HG03139 (cell line): ENCODE measurements at regions not wholly inside any gene's neighbourhood (a gene's known extent, or its start where the extent isn't known, plus 50 kb on each side); places are given as distances from the start of the nearest gene placed in this dataset.
"Not testable (repeated sequence)": the region's sequence is repeated elsewhere in the genome, so short reads cannot be mapped to it uniquely, and the experiment has no call there.

ENCODE experiments used
- ATAC-seq: cut with Tn5 transposase; IDR thresholded peaks from one replicate; pipeline ENCODE4 v1.9.1; 2021; ENCODE audit not compliant: unreplicated experiment

- no peak for ATAC-seq
Measured at GRCh38 chr2:90209009-90209408, 1517.5 kb downstream of the RPIA start.

- ATAC-seq: no peak
Measured at GRCh38 chr2:90209806-90210205, 1518.3 kb downstream of the RPIA start.

GRCh38 chr2:90215880-90216279 is 1524.4 kb downstream of the RPIA start:
- not testable (repeated sequence) for ATAC-seq

- not testable (repeated sequence) for ATAC-seq
Measured at GRCh38 chr2:90216801-90217200, 1525.3 kb downstream of the RPIA start.

GRCh38 chr2:90218534-90218933 is 1527.1 kb downstream of the RPIA start:
- ATAC-seq: not testable (repeated sequence)

GRCh38 chr2:90220623-90221299 is 1529.3 kb downstream of the RPIA start:
- ATAC-seq: not testable (repeated sequence)

GRCh38 chr2:90221300-90221651 is 1529.8 kb downstream of the RPIA start:
- no peak for ATAC-seq

GRCh38 chr2:90224767-90225166 is 1533.3 kb downstream of the RPIA start:
- not testable (repeated sequence) for ATAC-seq

GRCh38 chr2:90226465-90227072 is 1535.1 kb downstream of the RPIA start:
- not testable (repeated sequence) for ATAC-seq

- not testable (repeated sequence) for ATAC-seq
Measured at GRCh38 chr2:90231199-90231598, 1539.7 kb downstream of the RPIA start.

GRCh38 chr2:90235452-90235851 is 1544.0 kb downstream of the RPIA start:
- not testable (repeated sequence) for ATAC-seq

- ATAC-seq: not testable (repeated sequence)
Measured at GRCh38 chr2:90237923-90238361, 1546.5 kb downstream of the RPIA start.

GRCh38 chr2:90238505-90239230 is 1547.2 kb downstream of the RPIA start:
- ATAC-seq: not testable (repeated sequence)

GRCh38 chr2:90239769-90240168 is 1548.3 kb downstream of the RPIA start:
- not testable (repeated sequence) for ATAC-seq

- ATAC-seq: not testable (repeated sequence)
Measured at GRCh38 chr2:90244902-90245765, 1553.7 kb downstream of the RPIA start.

- not testable (repeated sequence) for ATAC-seq
Measured at GRCh38 chr2:90248400-90248799, 1556.9 kb downstream of the RPIA start.

- ATAC-seq: not testable (repeated sequence)
Measured at GRCh38 chr2:90250350-90250749, 1558.9 kb downstream of the RPIA start.

- ATAC-seq: not testable (repeated sequence)
Measured at GRCh38 chr2:90251576-90251975, 1560.1 kb downstream of the RPIA start.

GRCh38 chr2:90253306-90253705 is 1561.8 kb downstream of the RPIA start:
- ATAC-seq: not testable (repeated sequence)

GRCh38 chr2:90266888-90267287 is 1575.4 kb downstream of the RPIA start:
- ATAC-seq: not testable (repeated sequence)

GRCh38 chr2:90287751-90288150 is 1596.3 kb downstream of the RPIA start:
- not testable (repeated sequence) for ATAC-seq
